HCT116 (cell line): ENCODE measurements at regions not wholly inside any gene's neighbourhood (a gene's known extent, or its start where the extent isn't known, plus 50 kb on each side); places are given as distances from the start of the nearest gene placed in this dataset.

ENCODE experiments used
- ATAC-seq: fragments of 200-7000 bp; cut with Tn5 transposase; 2 replicates; pipeline ENCODE4 v1.9.1; 2020; ENCODE audit warnings: mild to moderate bottlenecking, moderate library complexity
- BruUV-seq: library from RNA; stranded (reverse); fragments of 400-500 nt; replicated peaks from 2 replicates; lab custom pipeline; 2021; lab: Mats Ljungman, UMichigan
- CTCF ChIA-PET: fragments of 300-600 bp; sonication (Branson Sonifier 250); formaldehyde crosslinking; loops from one replicate; lab custom pipeline; 2021; ENCODE audit warnings: antibody characterized with exemption; lab: Charles Lee
- POLR2A ChIA-PET: fragments of 300-600, 350-600 bp; sonication (Branson Sonifier 250); formaldehyde crosslinking; loops from one replicate; lab custom pipeline; 2021; ENCODE audit warnings: antibody characterized with exemption; lab: Charles Lee
- RAD21 ChIA-PET, 2 experiments: fragments of 300-600 bp; sonication (Branson Sonifier 250); formaldehyde crosslinking; loops; one replicate each; lab custom pipeline; 2023; ENCODE audit warnings: low total read pairs in 2 of 2; ENCODE audit not compliant: uncharacterized antibody in 2 of 2, unreplicated experiment in 2 of 2, low non-redundant PET in 1 of 2; lab: Charles Lee
- DNase-seq: peaks from one replicate; pipeline ENCODE4 v3.0.0-alpha.2; 2010; ENCODE audit warnings: low read depth, low spot score
- H2AFZ ChIP-seq: fragments of 200-600 bp; shearing (Covaris generic), sonication (generic); 2 replicates; pipeline ENCODE4 v1.6.1; 2017; ENCODE audit warnings: low read depth, mixed run types, mixed read lengths, antibody characterized with exemption, low read length; ENCODE audit not compliant: poor library complexity, severe bottlenecking
- H3K27ac ChIP-seq: 2 replicates; pipeline ENCODE4 v1.5.1; 2012; ENCODE audit warnings: low read depth, low read length
- H3K27me3 ChIP-seq: fragments of 200-600 bp; sonication (generic); 2 replicates; pipeline ENCODE4 v1.6.1; 2016; ENCODE audit warnings: mixed run types, low read length, mixed read lengths; ENCODE audit not compliant: insufficient read depth
- H3K36me3 ChIP-seq, 2 experiments: fragments of 200-500 bp in 1 of 2; fragments of 200-600 bp in 1 of 2; sonication (Bioruptor generic) in 1 of 2; sonication (generic) in 1 of 2; 2 replicates each; pipeline versions ENCODE4 v1.5.1 to v1.6.1; 2014 to 2016; ENCODE audit warnings: low read length in 2 of 2, inconsistent platforms in 1 of 2, mixed read lengths in 1 of 2, mixed run types in 1 of 2; ENCODE audit not compliant: insufficient read depth in 2 of 2, control insufficient read depth in 1 of 2
- H3K4me1 ChIP-seq, 2 experiments: fragments of 200-600 bp in 1 of 2; sonication (generic) in 1 of 2; 2 replicates each; pipeline versions ENCODE4 v1.5.1 to v1.6.1; 2012 to 2017; ENCODE audit warnings: low read length in 2 of 2, inconsistent platforms in 1 of 2, mild to moderate bottlenecking in 1 of 2, mixed read lengths in 1 of 2, mixed run types in 1 of 2, moderate library complexity in 1 of 2; ENCODE audit not compliant: insufficient read depth in 2 of 2, control insufficient read depth in 1 of 2
- H3K4me2 ChIP-seq: fragments of 200-600 bp; sonication (generic); 2 replicates; pipeline ENCODE4 v1.6.1; 2017; ENCODE audit warnings: mixed run types, low read length, mixed read lengths
- H3K4me3 ChIP-seq, 2 experiments: fragments of 200-600 bp in 1 of 2; sonication (generic) in 1 of 2; replicated peaks in 1 of 2; 2 replicates each; pipeline ENCODE4 v1.5.1; 2011 to 2016; ENCODE audit warnings: low read length in 2 of 2, control low read depth in 1 of 2, low read depth in 1 of 2, mild to moderate bottlenecking in 1 of 2, mixed read lengths in 1 of 2, mixed run types in 1 of 2
- H3K79me2 ChIP-seq: fragments of 200-600 bp; sonication (generic); 2 replicates; pipeline ENCODE4 v1.6.1; 2017; ENCODE audit warnings: mild to moderate bottlenecking, mixed run types, low read length, moderate library complexity, mixed read lengths; ENCODE audit not compliant: insufficient read depth
- H3K9ac ChIP-seq: fragments of 200-600 bp; sonication (generic); 2 replicates; pipeline ENCODE4 v1.6.1; 2016; ENCODE audit warnings: low read length, mixed read lengths
- H3K9me2 ChIP-seq: fragments of 200-600 bp; sonication (generic), shearing (Covaris generic); 2 replicates; pipeline ENCODE4 v1.6.1; 2017; ENCODE audit warnings: mixed run types, mild to moderate bottlenecking, moderate library complexity; ENCODE audit not compliant: insufficient read depth
- H3K9me3 ChIP-seq, 2 experiments: fragments of 200-500 bp in 1 of 2; fragments of 200-600 bp in 1 of 2; sonication (Bioruptor generic) in 1 of 2; sonication (generic) in 1 of 2; 2 replicates each; pipeline ENCODE4 v1.6.1; 2014 to 2017; ENCODE audit warnings: low read length in 2 of 2, mixed read lengths in 2 of 2, inconsistent platforms in 1 of 2, low read depth in 1 of 2, mild to moderate bottlenecking in 1 of 2, mixed run types in 1 of 2, moderate library complexity in 1 of 2; ENCODE audit not compliant: control insufficient read depth in 1 of 2, insufficient read depth in 1 of 2
- H4K20me1 ChIP-seq: fragments of 200-600 bp; sonication (generic), shearing (Covaris generic); 2 replicates; pipeline ENCODE4 v1.6.1; 2017; ENCODE audit warnings: mixed run types, mild to moderate bottlenecking, moderate library complexity; ENCODE audit not compliant: insufficient read depth
- ATF3 ChIP-seq: IDR thresholded peaks from 2 replicates; pipeline ENCODE4 v1.6.1; 2012
- CBX3 ChIP-seq: IDR thresholded peaks from 2 replicates; pipeline ENCODE4 v1.6.1; 2012; ENCODE audit warnings: low read depth
- CTCF ChIP-seq, 3 experiments: fragments of 200-600 bp in 1 of 3; sonication (generic) in 1 of 3; IDR thresholded peaks in 2 of 3; conservative IDR thresholded peaks in 1 of 3; 2 replicates each; pipeline ENCODE4 v1.5.1; 2012 to 2017; ENCODE audit warnings: low read depth in 2 of 3, low read length in 2 of 3, antibody characterized with exemption in 1 of 3, borderline replicate concordance in 1 of 3, control low read depth in 1 of 3, mild to moderate bottlenecking in 1 of 3, mixed read lengths in 1 of 3, mixed run types in 1 of 3, moderate library complexity in 1 of 3; ENCODE audit not compliant: insufficient read depth in 1 of 3
- EGR1 ChIP-seq: IDR thresholded peaks from 2 replicates; pipeline ENCODE4 v1.6.1; 2012; ENCODE audit warnings: low read depth
- EZH2 ChIP-seq: fragments of 200-600 bp; sonication (generic); IDR thresholded peaks from 2 replicates; pipeline ENCODE4 v1.6.1; 2017; ENCODE audit warnings: antibody characterized with exemption, mixed run types
- EZH2phosphoT487 ChIP-seq: fragments of 200-600 bp; IDR thresholded peaks from 2 replicates; pipeline ENCODE4 v1.6.1; 2018; ENCODE audit warnings: antibody characterized with exemption, borderline replicate concordance
- FOSL1 ChIP-seq: IDR thresholded peaks from 2 replicates; pipeline ENCODE4 v1.6.1; 2012; ENCODE audit warnings: low read depth
- JUND ChIP-seq: IDR thresholded peaks from 2 replicates; pipeline ENCODE4 v1.6.1; 2012
- POLR2A ChIP-seq: IDR thresholded peaks from 2 replicates; pipeline ENCODE4 v1.7.0; 2011; ENCODE audit warnings: borderline replicate concordance; ENCODE audit not compliant: insufficient read depth, insufficient read length; ENCODE audit errors: extremely low read depth
- REST ChIP-seq: IDR thresholded peaks from 2 replicates; pipeline ENCODE4 v1.6.1; 2012; ENCODE audit warnings: low read depth
- SP1 ChIP-seq: IDR thresholded peaks from 2 replicates; pipeline ENCODE4 v1.6.1; 2012; ENCODE audit warnings: low read depth
- SRF ChIP-seq: IDR thresholded peaks from 2 replicates; pipeline ENCODE4 v1.6.1; 2012; ENCODE audit warnings: low read depth
- TCF7L2 ChIP-seq: IDR thresholded peaks from 2 replicates; pipeline ENCODE4 v1.7.0; 2011; ENCODE audit warnings: borderline replicate concordance, inconsistent platforms; ENCODE audit not compliant: insufficient read depth, insufficient read length; ENCODE audit errors: extremely low read depth
- YY1 ChIP-seq: IDR thresholded peaks from 2 replicates; pipeline ENCODE4 v1.6.1; 2011; ENCODE audit warnings: low read length, low read depth, moderate library complexity, mild to moderate bottlenecking; ENCODE audit not compliant: insufficient replicate concordance; ENCODE audit errors: extremely low read depth
- ZNF274 ChIP-seq: fragments of 200-500 bp; sonication (Bioruptor generic); IDR thresholded peaks from 2 replicates; pipeline ENCODE4 v1.6.1; 2014; ENCODE audit warnings: mild to moderate bottlenecking, low read depth, low read length, inconsistent platforms
- intact Hi-C: fragments of 100-400 bp; cut with micrococcal nuclease; formaldehyde crosslinking; loops from 2 replicates; pipeline ENCODE4 v1.10.0; 2022
- TF ChIP-seq, protein P1 (sequence below): IDR thresholded peaks from 2 replicates; pipeline ENCODE4 v1.6.1; 2011; ENCODE audit warnings: mild to moderate bottlenecking, low read length, moderate library complexity; ENCODE audit not compliant: insufficient replicate concordance; ENCODE audit errors: extremely low read depth

DNA sequence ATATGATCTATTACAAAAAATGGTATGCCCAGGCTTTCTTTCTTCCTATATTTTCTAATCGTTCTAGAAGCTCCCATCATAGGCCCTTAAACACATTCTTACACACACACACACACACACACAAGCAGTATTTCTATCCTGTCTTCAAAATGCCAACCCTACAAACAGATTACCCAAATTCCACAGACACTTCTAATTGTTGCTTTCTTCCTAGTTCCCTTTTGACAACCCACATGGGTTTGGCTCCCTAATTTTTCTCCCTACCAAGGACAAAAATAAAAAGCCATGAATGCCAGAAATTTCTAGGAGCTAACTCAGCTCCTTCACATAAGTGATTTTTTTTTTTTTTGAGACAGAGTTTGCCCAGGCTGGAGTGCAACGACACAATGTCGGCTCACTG, 60.3 kb upstream of the NTF3 start:
- CTCF ChIA-PET: no interaction called here
- DNase-seq: no peak
- intact Hi-C loops: no loop called here
- no peaks in the 10 kb centered on the region for H3K27me3 ChIP-seq
- TF ChIP-seq CBX3: no peak
- TF ChIP-seq POLR2A: no peak
- no peak for TF ChIP-seq ZNF274
- TF ChIP-seq TCF7L2: no peak
- no peak for TF ChIP-seq FOSL1
- TF ChIP-seq JUND: no peak
- TF ChIP-seq EZH2phosphoT487: no peak
- TF ChIP-seq, protein P1, sequence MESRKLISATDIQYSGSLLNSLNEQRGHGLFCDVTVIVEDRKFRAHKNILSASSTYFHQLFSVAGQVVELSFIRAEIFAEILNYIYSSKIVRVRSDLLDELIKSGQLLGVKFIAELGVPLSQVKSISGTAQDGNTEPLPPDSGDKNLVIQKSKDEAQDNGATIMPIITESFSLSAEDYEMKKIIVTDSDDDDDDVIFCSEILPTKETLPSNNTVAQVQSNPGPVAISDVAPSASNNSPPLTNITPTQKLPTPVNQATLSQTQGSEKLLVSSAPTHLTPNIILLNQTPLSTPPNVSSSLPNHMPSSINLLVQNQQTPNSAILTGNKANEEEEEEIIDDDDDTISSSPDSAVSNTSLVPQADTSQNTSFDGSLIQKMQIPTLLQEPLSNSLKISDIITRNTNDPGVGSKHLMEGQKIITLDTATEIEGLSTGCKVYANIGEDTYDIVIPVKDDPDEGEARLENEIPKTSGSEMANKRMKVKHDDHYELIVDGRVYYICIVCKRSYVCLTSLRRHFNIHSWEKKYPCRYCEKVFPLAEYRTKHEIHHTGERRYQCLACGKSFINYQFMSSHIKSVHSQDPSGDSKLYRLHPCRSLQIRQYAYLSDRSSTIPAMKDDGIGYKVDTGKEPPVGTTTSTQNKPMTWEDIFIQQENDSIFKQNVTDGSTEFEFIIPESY: no peak
- no peak for TF ChIP-seq ATF3
- no peak for TF ChIP-seq EGR1
- no peak for TF ChIP-seq CTCF (IDR thresholded peaks at IDR 0.05 in 2 of 3, conservative IDR thresholded peaks at IDR 0.05 in 1 of 3; ENCODE audit: borderline replicate concordance in 1 of 3, insufficient read depth in 1 of 3, low read depth in 2 of 3, low read length in 2 of 3)
- TF ChIP-seq YY1: no peak
- TF ChIP-seq SRF: no peak
- TF ChIP-seq SP1: no peak
- TF ChIP-seq REST: no peak
- TF ChIP-seq EZH2: no peak
- TF ChIP-seq, all 23 proteins: peak for 0
- no TSS peak for BruUV-seq
- Histone ChIP-seq H3K4me2 (no peak overlapping the region), H3K79me2 (no peaks in the 10 kb centered on the region), H3K4me3 (no peak overlapping the region), H3K4me1 (peaks cover 0 to 2% of the 10 kb centered on the region in 2 experiments; a peak in 2 of 4 replicates), H3K9me2 (no peaks in the 10 kb centered on the region), H2AFZ (no peak overlapping the region), H3K9me3 (no peaks in the 10 kb centered on the region), H3K9ac (no peak overlapping the region), H3K36me3 (no peaks in the 10 kb centered on the region), H3K27ac (no peak overlapping the region), H4K20me1 (no peaks in the 10 kb centered on the region)
- ATAC-seq: no peak
- ChIA-PET POLR2A (no interaction called here), RAD21 (no interaction called here)
